HG02798 (cell line): ENCODE measurements at regions not wholly inside any gene's neighbourhood (a gene's known extent, or its start where the extent isn't known, plus 50 kb on each side); places are given as distances from the start of the nearest gene placed in this dataset.

Experiments used
- ATAC-seq: cut with Tn5 transposase; IDR thresholded peaks from one replicate; pipeline ENCODE4 v1.9.1; 2021; ENCODE audit warnings: mild to moderate bottlenecking; ENCODE audit not compliant: unreplicated experiment, poor library complexity

- ATAC-seq = no peak
Observed at GRCh38 chr9:27861887-27862286, 288.6 kb upstream of the C9orf72 start.

GRCh38 chr9:27864644-27865438 is 291.6 kb upstream of the C9orf72 start:
- no peak for ATAC-seq

- ATAC-seq = no peak
Observed at GRCh38 chr9:27866741-27867140, 293.5 kb upstream of the C9orf72 start.

GRCh38 chr9:27870404-27870803 is 297.1 kb upstream of the C9orf72 start:
- ATAC-seq = no peak

GRCh38 chr9:27880156-27880555 is 306.9 kb upstream of the C9orf72 start:
- ATAC-seq = no peak

- no peak for ATAC-seq
Observed at GRCh38 chr9:27880635-27881034, 307.4 kb upstream of the C9orf72 start.

GRCh38 chr9:27888661-27889295 is 315.5 kb upstream of the C9orf72 start:
- peak; percentile 97 for ATAC-seq

GRCh38 chr9:27924502-27924901 is 351.2 kb upstream of the C9orf72 start:
- ATAC-seq = no peak

- ATAC-seq = no peak
Observed at GRCh38 chr9:27925815-27926214, 352.5 kb upstream of the C9orf72 start.

- ATAC-seq = no peak
Observed at GRCh38 chr9:27929841-27930240, 356.6 kb upstream of the C9orf72 start.

- ATAC-seq = no peak
Observed at GRCh38 chr9:27933210-27934025, 360.1 kb upstream of the C9orf72 start.

- ATAC-seq = no peak
Observed at GRCh38 chr9:27934471-27934870, 361.2 kb upstream of the C9orf72 start.

GRCh38 chr9:27939186-27939585 is 365.9 kb upstream of the C9orf72 start:
- peak; percentile 31 for ATAC-seq

GRCh38 chr9:27940535-27940934 is 367.3 kb upstream of the C9orf72 start:
- ATAC-seq = peak; percentile 67

- no peak for ATAC-seq
Observed at GRCh38 chr9:27943501-27943900, 370.2 kb upstream of the C9orf72 start.

GRCh38 chr9:27945386-27945785 is 372.1 kb upstream of the C9orf72 start:
- no peak for ATAC-seq

- ATAC-seq = no peak
Observed at GRCh38 chr9:27950382-27950781, 377.1 kb upstream of the C9orf72 start.

- no peak for ATAC-seq
Observed at GRCh38 chr9:27954858-27955257, 381.6 kb upstream of the C9orf72 start.

- no peak for ATAC-seq
Observed at GRCh38 chr9:27963836-27964235, 390.6 kb upstream of the C9orf72 start.

- no peak for ATAC-seq
Observed at GRCh38 chr9:27967210-27967609, 393.9 kb upstream of the C9orf72 start.

- ATAC-seq = no peak
Observed at GRCh38 chr9:27977931-27978330, 404.6 kb upstream of the C9orf72 start.
